ENCODE measurements at regions not wholly inside any gene's neighbourhood (a gene's known extent, or its start where the extent isn't known, plus 50 kb on each side); places are given as distances from the start of the nearest gene placed in this dataset.
"Not testable (repeated sequence)": the region's sequence is repeated elsewhere in the genome, so short reads cannot be mapped to it uniquely, and the experiment has no call there.

GRCh38 chr17:33697557-33697956 lies 404.5 kb upstream of the ASIC2 start:
- no peak for DNase-seq (ENCODE audit: low read depth)

GRCh38 chr17:33701910-33702309 lies 408.8 kb upstream of the ASIC2 start:
- no peak for DNase-seq (ENCODE audit: low read depth)

GRCh38 chr17:33704856-33705255 lies 411.8 kb upstream of the ASIC2 start:
- DNase-seq (ENCODE audit: low read depth), result no peak

- DNase-seq (ENCODE audit: low read depth), result no peak
These were observed 416.8 kb upstream of the ASIC2 start for GRCh38 chr17:33709881-33710280.

GRCh38 chr17:33712120-33712519 lies 419.0 kb upstream of the ASIC2 start:
- no peak for DNase-seq (ENCODE audit: low read depth)

GRCh38 chr17:33716957-33717356 lies 423.9 kb upstream of the ASIC2 start:
- DNase-seq (ENCODE audit: low read depth), result no peak

DNA sequence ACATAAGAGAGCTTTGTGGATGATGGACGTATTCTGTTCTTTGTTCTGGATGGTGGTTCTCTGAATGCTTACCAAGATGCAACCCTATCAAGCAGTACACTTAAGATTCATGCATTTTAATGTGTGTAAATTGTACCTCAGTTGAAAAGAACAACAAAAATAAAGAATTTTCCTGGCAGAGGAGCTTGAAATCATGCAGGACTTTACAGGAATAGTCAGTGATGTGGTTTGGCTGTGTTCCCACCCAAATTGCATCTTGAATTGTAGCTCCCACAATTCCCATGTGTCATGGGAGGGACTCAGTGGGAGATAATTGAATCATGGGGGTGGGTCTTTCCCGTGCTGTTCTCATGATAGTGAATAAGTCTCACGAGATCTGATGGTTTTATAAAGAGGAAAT lies 430.6 kb upstream of the ASIC2 start:
- DNase-seq (ENCODE audit: low read depth), result not testable (repeated sequence)

DNA sequence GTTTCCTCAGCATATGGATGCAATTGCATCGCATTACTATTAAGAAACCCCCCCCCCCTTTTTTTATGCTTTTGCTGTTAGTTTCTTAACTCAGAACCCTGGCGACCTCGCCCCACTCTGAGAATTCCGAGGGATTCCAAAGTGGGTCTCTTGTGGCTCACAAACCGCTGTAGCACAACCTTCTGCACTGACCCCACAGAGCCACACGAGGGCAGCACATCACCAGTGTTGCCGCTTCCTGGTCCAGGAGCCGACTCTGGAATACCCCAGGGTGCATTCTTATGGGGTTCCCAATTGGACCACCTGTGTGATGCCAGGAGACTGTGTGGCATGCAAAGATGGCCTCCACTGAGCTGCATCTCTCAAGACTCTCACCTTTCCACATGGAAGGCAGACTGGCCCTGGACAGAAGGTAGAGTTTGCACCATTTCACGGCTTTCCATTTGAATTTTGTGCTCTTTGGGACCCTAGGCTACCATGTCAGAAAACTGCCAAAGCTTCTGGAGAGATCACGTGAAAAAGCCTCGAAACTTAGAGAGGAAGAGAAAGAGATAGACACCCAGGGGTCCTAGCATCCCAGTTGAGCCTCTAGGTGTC lies 432.7 kb upstream of the ASIC2 start:
- DNase-seq (ENCODE audit: low read depth), result peak; percentile 1

DNA sequence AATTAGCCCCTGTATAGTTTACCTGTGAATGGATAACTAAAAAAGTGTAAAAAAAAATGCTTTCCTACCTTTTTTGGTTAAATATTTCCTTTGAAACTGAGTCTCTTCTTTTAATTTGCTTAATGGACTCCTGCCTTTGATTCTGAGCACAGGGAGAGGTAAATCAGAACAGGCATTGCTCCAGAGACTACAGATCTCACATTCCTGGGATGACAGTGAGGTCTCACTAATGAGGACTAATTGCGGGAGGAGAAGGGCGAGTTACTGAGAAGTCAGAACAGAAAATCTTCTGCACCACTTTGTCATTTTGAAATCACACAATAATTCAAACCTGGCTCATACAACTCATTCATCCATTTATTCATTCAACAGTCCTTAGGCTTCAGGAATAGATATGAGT lies 437.0 kb upstream of the ASIC2 start:
- no peak for DNase-seq (ENCODE audit: low read depth)

DNA sequence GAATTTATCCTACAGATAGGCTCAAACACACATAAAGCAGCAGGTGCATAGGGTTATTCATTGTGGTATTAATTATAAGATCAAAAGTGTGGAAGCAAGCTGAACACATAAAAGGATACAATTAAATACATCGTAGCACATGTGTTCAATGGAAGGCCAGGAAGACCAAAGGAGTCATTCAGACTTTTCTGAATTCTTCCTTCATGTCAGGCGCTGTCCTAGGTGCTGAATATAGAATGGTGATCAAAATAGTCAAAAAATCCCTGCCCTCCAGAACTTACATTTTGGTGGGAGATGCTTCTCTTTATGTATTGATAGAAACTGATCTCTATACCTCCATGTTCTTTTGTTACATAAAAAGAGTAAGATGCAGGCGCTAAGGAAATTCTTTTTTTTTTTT lies 439.0 kb upstream of the ASIC2 start:
- DNase-seq (ENCODE audit: low read depth), result no peak

DNA sequence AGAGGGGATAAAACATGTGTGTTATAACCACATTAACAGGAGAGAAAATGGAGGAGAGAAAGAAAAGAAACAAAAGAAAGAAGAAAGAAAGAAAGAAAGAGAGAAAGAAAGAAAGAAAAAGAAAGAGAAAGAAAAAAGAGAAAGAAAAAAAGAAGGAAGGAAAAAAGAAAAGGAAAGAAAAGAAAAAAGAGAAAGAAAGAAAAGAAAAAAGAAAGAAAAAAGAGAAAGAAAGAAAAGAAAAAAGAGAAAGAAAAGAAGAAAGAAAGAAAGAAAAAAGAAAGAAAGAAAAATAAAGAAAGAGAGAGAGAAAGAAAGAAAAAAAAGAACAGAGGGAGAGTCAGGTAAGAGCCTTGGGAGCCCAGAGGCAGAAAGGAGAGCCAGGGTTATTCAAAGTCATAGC lies 446.6 kb upstream of the ASIC2 start:
- no peak for DNase-seq (ENCODE audit: low read depth)

- no peak for DNase-seq (ENCODE audit: low read depth)
These were observed 452.1 kb upstream of the ASIC2 start for GRCh38 chr17:33745047-33745760.

- DNase-seq (ENCODE audit: low read depth), result no peak
These were observed 456.1 kb upstream of the ASIC2 start for GRCh38 chr17:33749171-33749570.

DNA sequence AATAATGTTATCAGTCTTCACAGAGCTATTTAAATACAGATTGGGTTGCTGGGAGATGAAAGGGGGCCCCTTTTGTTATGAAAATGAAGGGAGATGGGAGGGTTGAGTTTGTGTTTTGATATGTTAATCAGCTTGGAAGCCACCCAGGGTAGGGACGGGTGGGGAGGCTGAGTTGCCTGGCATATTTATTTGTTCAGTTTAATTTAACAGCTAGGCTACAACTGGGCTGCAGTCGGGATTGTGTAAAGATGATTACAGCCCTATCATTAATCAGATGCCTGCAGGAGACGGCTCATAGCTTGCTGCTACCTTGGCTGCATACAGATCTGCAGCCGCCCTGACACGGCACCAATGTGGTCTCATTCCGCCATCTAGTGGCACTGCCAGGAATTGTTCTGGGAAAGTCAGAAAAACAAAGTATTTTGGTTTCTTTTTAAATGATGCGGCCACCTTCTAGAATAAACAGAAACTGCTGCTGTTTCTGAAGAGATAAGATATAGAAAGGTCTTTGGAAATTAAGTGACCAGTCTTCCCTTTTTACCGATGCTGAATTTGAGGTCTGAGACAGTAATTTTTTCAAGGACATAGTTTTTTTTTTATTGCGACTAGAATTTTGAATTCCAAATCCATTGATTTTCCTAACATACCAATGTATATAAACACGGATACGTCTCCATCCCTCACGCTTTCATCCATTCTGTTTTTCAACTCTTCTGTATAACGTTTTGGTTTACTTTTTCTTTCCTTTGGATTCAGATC lies 458.0 kb upstream of the ASIC2 start:
- peak; percentile 53 for DNase-seq (ENCODE audit: low read depth)

- DNase-seq (ENCODE audit: low read depth), result no peak
These were observed 458.6 kb upstream of the ASIC2 start for GRCh38 chr17:33751702-33752065.

GRCh38 chr17:33753452-33753851 lies 460.4 kb upstream of the ASIC2 start:
- no peak for DNase-seq (ENCODE audit: low read depth)

GRCh38 chr17:33756021-33756420 lies 462.9 kb upstream of the ASIC2 start:
- DNase-seq (ENCODE audit: low read depth), result no peak

DNA sequence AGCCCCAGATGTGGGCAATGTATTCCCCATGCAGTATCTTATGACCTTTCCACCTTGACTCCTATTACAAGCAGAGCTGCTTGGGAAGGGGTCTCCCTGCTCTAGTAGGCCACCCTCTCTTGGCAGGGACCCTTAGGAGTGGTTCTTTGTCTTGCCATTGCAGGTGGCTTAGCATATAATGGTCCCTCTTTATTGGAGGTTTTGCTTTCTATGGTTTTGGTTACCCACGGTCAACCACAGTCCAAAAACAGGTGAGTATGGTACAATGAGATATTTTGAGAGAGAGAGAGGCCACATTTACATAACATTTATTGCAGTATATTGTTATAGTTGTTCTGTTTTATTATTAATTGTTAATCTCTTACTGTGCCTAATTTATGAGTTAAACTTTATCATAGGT lies 472.8 kb upstream of the ASIC2 start:
- no peak for DNase-seq (ENCODE audit: low read depth)

DNA sequence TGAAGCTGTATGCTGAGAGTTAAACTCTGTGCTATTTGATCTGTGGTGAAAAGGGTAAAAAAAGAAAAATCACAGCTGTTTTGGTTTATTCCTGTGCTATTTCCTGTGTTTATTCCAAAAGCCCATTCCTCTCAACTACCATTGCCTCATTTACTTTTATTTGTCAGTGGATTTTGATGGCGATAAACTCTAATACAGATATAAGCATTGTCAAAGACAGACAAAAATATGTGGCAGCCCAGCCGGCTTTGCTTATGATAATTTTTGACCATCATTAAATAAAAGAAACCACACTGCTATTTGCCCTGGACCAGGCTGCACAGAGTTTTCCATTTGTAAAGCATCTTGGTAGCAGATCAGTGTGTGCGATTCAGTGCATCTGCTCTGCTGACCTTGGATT lies 473.6 kb upstream of the ASIC2 start:
- no peak for DNase-seq (ENCODE audit: low read depth)

DNA sequence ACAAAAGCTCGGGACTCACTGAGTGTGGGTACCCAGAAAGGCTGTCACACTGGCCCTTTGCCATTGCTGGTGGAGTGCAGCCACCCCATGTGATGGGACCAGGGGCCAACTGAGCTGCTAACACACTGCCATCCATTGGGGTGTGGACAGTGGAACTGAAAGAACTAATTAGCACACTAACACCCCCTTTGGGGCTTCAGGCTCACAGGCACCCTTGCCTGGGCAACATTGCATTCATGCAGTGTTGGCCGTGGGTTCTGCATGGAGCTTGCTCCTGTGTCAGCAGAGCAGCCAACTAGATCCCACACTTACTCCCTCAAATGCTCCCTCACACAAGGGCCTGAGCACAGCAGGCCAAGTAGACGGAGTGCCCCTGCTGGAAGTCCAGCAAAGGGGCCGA lies 476.0 kb upstream of the ASIC2 start:
- no peak for DNase-seq (ENCODE audit: low read depth)

DNA sequence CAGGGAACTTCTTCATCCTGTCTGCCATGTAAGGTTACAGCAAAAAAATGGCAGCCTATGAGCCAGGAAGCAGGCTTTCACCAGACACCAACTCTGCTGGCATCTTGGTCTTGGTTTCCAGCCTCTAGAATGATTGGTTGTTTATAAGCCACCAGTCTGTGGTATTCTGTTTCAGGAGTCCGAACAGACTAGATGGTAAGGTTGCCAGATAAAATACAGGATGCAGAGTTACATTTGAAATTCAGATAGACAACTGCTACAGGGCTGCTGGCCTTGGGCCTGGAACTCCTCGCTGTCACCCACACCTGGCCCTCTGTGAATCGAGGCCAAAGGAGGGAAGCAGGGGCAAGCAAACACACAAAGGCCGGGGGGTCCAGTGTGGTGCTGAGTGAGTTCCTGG lies 478.8 kb upstream of the CCL2 start:
- DNase-seq (ENCODE audit: low read depth), result no peak

- DNase-seq (ENCODE audit: low read depth), result no peak
These were observed 478.2 kb upstream of the CCL2 start for GRCh38 chr17:33776903-33777302.

- DNase-seq (ENCODE audit: low read depth), result no peak
These were observed 477.4 kb upstream of the CCL2 start for GRCh38 chr17:33777674-33778073.

Data from activated T-cell treated with anti-CD3 and anti-CD28 coated beads for 1 hour (primary cell).